ENCODE measurements at regions not wholly inside any gene's neighbourhood (a gene's known extent, or its start where the extent isn't known, plus 50 kb on each side); places are given as distances from the start of the nearest gene placed in this dataset.

GRCh38 chr12:58314610-58315009 is 373.2 kb downstream of the ATP23 start:
- H3K4me3 Mint-ChIP-seq (ENCODE audit: unreplicated experiment): no peak overlapping the region
- H3K27me3 Mint-ChIP-seq (ENCODE audit: insufficient read depth, unreplicated experiment): no peaks in the 10 kb centered on the region
- H3K4me1 Mint-ChIP-seq (ENCODE audit: low read depth, unreplicated experiment): peaks cover 9% of the 10 kb centered on the region
- Histone ChIP-seq H3K27me3 (replicated peaks; ENCODE audit: control insufficient read depth, insufficient read depth, low read length) (no peaks in the 10 kb centered on the region), H3K4me3 (ENCODE audit: low read depth, low read length) (no peak overlapping the region), H3K36me3 (ENCODE audit: control insufficient read depth, insufficient read depth, low read length) (no peaks in the 10 kb centered on the region; the same call in 1 of the 2 replicates), H3K4me1 (peaks cover 9% of the 10 kb centered on the region; the same call in 1 of the 2 replicates), H3K9me3 (no peaks in the 10 kb centered on the region; the same call in 1 of the 2 replicates)
- no peak for DNase-seq
- no peaks in the 10 kb centered on the region for H3K36me3 Mint-ChIP-seq (ENCODE audit: insufficient read depth, unreplicated experiment)
- H3K9me3 Mint-ChIP-seq (ENCODE audit: unreplicated experiment): peaks cover 28% of the 10 kb centered on the region
- ChIA-PET POLR2A (no interaction called here), CTCF (no interaction called here)
- no TSS peak for BruUV-seq (replicated peaks)
- no peak for TF ChIP-seq CTCF (IDR thresholded peaks at IDR 0.05; ENCODE audit: insufficient read depth in 1 of 2, low read depth in 1 of 2, low read length in 1 of 2, severe bottlenecking in 1 of 2, unreplicated experiment in 1 of 2)
- no peak overlapping the region for H3K27ac Mint-ChIP-seq (ENCODE audit: unreplicated experiment)
- intact Hi-C loops (cut with micrococcal nuclease; ENCODE audit: unreplicated experiment): no loop called here

GRCh38 chr12:58316926-58317325 is 375.6 kb downstream of the ATP23 start:
- ChIA-PET CTCF (no interaction called here), POLR2A (no interaction called here)
- H3K9me3 Mint-ChIP-seq (ENCODE audit: unreplicated experiment): peaks cover 28% of the 10 kb centered on the region

GRCh38 chr12:58321414-58321813 is 380.0 kb downstream of the ATP23 start:
- Histone ChIP-seq H3K4me1 (no peaks in the 10 kb centered on the region), H3K36me3 (ENCODE audit: control insufficient read depth, insufficient read depth, low read length) (no peaks in the 10 kb centered on the region), H3K9me3 (no peaks in the 10 kb centered on the region; the same call in 1 of the 2 replicates), H3K4me3 (ENCODE audit: low read depth, low read length) (no peak overlapping the region), H3K27me3 (replicated peaks; ENCODE audit: control insufficient read depth, insufficient read depth, low read length) (no peaks in the 10 kb centered on the region; the same call in 1 of the 2 replicates)
- Mint-ChIP-seq H3K27ac (ENCODE audit: unreplicated experiment) (no peak overlapping the region), H3K9me3 (ENCODE audit: unreplicated experiment) (peaks cover 10% of the 10 kb centered on the region), H3K4me3 (ENCODE audit: unreplicated experiment) (no peak overlapping the region), H3K36me3 (ENCODE audit: insufficient read depth, unreplicated experiment) (no peaks in the 10 kb centered on the region), H3K27me3 (ENCODE audit: insufficient read depth, unreplicated experiment) (no peaks in the 10 kb centered on the region), H3K4me1 (ENCODE audit: low read depth, unreplicated experiment) (no peaks in the 10 kb centered on the region)
- CTCF ChIA-PET: no interaction called here
- TF ChIP-seq CTCF (IDR thresholded peaks at IDR 0.05; ENCODE audit: insufficient read depth in 1 of 2, low read depth in 1 of 2, low read length in 1 of 2, severe bottlenecking in 1 of 2, unreplicated experiment in 1 of 2): no peak
- no TSS peak for BruUV-seq (replicated peaks)
- intact Hi-C loops (cut with micrococcal nuclease; ENCODE audit: unreplicated experiment): no loop called here
- DNase-seq: no peak
- POLR2A ChIA-PET: no interaction called here

More at GRCh38 chr12:58316926-58317325, 375.6 kb downstream of the ATP23 start:
- no TSS peak for BruUV-seq (replicated peaks)
- Mint-ChIP-seq H3K27ac (ENCODE audit: unreplicated experiment) (no peak overlapping the region), H3K4me3 (ENCODE audit: unreplicated experiment) (no peak overlapping the region), H3K4me1 (ENCODE audit: low read depth, unreplicated experiment) (peaks cover 9% of the 10 kb centered on the region), H3K27me3 (ENCODE audit: insufficient read depth, unreplicated experiment) (no peaks in the 10 kb centered on the region), H3K36me3 (ENCODE audit: insufficient read depth, unreplicated experiment) (no peaks in the 10 kb centered on the region)
- no peak for TF ChIP-seq CTCF (IDR thresholded peaks at IDR 0.05; ENCODE audit: insufficient read depth in 1 of 2, low read depth in 1 of 2, low read length in 1 of 2, severe bottlenecking in 1 of 2, unreplicated experiment in 1 of 2)
- Histone ChIP-seq H3K4me1 (no peaks in the 10 kb centered on the region; the same call in 1 of the 2 replicates), H3K27me3 (replicated peaks; ENCODE audit: control insufficient read depth, insufficient read depth, low read length) (no peaks in the 10 kb centered on the region), H3K9me3 (no peaks in the 10 kb centered on the region; the same call in 1 of the 2 replicates), H3K36me3 (ENCODE audit: control insufficient read depth, insufficient read depth, low read length) (no peaks in the 10 kb centered on the region; the same call in 1 of the 2 replicates), H3K4me3 (ENCODE audit: low read depth, low read length) (no peak overlapping the region)
- intact Hi-C loops (cut with micrococcal nuclease; ENCODE audit: unreplicated experiment): no loop called here
- no peak for DNase-seq
